ELF-1 (cell line): ENCODE measurements at regions not wholly inside any gene's neighbourhood (a gene's known extent, or its start where the extent isn't known, plus 50 kb on each side); places are given as distances from the start of the nearest gene placed in this dataset.

Source experiments
- DNase-seq: peaks from one replicate; pipeline ENCODE4 v3.0.0-alpha.2; 2016; ENCODE audit warnings: low read depth, low spot score

DNA sequence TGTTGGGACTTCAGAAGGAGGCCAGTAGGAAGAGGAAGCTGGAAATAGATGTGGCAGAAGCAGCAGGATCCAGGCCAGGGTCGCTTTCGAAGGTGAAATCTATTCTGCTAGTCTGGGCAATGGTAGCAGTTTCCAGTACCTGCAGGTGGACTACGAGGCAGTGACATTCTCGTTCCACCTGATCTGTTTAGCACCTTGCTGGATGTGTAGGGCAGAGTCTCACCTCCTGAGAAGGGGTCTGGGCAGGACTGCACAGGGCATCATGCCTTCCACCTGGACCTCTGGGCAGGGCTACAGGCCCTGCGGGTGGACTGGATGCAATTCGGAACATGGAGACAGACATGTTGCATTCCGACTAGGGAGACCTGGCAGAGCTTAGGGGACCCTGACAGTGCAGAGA is 254.8 kb upstream of the ZNF32 start:
- no peak for DNase-seq

DNA sequence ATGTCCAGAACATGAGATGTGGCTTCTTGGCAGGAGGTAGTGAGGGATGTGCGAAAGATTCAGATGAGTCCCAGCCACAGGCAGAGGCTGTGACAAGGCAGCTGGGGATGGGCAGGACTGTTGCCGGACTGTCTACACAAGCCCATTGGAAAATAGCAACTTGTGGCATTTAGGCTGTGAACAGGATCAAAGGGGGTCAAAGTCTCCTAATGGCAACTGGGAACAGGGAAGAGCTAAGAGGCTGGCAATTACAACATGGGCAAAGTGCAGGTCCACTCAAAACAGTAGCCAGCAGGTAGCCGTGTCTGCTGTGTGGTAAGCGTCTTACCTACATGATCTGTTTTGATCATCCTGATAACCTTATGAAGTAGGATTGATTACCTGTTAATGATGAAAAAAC is 254.2 kb upstream of the ZNF32 start:
- no peak for DNase-seq

- no peak for DNase-seq
Observed at GRCh38 chr10:43901744-43902504, 253.2 kb upstream of the ZNF32 start.

GRCh38 chr10:43901302-43901701 is 252.6 kb upstream of the ZNF32 start:
- DNase-seq = no peak

DNA sequence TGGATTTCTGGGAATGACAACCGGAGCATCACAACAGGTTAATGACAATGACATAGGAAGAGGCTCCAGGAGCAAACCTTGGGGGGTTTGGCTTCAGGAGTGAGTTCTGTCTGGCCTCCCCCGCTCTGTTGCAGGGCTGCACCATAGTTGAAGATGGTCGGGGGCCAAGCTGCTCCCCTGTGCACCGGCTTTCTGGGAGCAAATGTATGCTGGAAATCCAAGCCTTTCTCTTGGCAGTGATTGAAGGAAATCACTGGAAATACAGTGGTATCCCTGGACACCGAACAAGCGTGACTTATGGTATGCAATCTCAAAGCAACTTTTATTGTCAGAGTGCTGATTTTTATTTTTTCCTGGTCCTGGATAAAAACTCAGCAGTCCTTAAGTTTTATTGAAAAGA is 251.9 kb upstream of the ZNF32 start:
- DNase-seq = no peak

- DNase-seq = no peak
Observed at GRCh38 chr10:43899224-43899959, 250.7 kb upstream of the ZNF32 start.

- no peak for DNase-seq
Observed at GRCh38 chr10:43898592-43898991, 249.9 kb upstream of the ZNF32 start.

DNA sequence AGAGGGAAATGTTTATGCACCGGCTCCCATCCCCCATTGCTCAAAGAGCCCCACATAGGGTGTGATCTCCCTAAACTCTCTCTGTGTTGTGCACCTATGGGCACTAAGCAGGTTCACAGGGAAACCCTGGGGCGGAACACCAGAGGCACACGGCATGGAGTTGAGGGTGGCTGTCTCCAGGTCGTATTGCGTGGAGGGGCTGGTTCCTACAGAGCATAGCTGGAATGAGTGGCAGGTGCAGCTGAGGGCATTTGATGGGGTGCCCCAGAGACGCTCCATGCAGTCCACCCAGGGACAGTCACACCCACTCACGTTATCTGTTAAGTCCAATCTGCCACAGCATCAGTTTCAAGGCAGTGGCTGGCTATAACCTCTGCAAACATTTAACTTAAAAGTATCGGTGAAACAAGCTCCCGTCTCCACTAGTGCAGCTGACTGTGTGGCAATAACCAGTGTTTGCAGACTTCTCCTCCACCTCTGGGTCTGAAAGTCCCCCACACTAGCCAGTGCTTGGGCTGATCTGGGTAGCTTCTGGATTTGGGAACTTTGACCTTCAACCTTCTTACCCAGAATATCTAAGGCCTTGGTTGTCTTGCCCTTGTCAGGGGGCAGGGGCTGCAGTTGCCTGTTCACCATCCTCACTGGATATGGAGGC is 249.2 kb upstream of the ZNF32 start:
- DNase-seq = no peak

DNA sequence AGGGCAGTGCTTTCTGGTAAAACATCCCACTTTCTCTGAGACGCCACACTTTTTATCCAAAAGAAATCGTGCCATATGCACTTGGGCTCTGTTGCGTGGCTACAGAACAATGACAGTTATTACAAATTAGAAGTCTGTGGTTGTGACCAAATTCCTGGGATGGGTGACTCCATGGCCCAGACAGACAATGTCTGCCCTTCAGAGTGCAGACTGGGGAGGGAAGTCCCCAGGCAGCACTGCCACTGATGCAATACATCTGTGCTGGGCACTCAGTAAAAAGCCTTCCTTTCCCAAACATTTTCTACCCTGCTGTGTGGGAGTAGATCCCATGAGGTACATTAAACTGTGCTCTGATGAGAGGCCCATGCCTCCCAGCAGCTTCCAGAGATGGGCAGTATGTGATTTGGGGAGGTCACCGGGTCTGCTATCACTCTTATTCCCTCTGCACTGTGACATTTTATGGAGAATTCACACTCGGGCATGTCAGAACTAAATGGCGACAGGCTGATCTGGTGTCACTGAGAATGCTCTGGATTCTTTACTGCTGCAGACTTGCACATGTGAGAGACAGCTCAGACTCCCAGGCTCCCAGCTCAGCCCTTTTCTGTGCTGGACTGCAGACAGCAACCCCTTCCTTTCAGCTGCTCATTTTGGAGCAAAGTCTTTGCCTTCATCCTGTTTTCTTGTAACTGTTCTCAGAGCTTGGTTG is 243.5 kb upstream of the ZNF32 start:
- DNase-seq = no peak

GRCh38 chr10:43891241-43891640 is 242.6 kb upstream of the ZNF32 start:
- DNase-seq = no peak

DNA sequence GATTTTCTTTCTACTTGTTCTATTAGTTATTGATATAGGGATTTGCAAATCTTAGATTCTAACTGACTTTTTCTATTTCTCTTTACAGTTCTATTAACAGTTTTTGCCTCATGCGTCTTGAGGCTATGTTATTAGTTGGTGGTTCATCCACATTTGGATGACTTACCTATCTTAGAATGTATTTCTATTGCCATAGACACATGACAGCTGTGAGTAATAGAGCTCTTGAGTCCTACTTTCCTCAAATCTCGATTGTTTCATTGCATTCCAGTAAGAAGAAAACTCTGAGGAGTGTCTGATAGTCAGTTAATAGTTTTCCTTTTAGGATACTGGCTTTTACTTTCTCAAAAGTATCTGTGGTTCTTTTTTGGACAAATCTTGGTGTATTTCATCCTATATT is 241.4 kb upstream of the ZNF32 start:
- DNase-seq = no peak

- no peak for DNase-seq
Observed at GRCh38 chr10:43888586-43888985, 239.9 kb upstream of the ZNF32 start.

- DNase-seq = no peak
Observed at GRCh38 chr10:43885842-43886241, 237.2 kb upstream of the ZNF32 start.

DNA sequence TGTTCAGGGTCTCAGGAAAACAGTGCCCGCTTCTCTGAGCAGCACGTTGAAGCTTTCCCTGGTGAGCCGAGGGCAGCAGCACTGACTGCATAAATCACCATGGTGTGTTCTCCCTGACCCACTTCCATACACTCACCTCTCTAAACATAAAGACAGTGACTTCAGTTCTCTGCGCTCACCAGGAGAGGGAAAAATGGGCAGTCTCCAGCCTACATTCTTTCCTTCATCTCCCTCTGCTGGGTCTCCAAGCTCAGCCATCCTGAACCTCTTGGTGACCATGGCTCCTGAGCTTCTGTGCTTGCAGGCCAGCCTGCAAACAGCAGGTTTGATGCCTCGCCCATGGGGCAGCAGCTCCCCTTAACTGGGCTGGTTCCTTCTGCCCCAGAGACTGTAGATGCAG is 236.6 kb upstream of the ZNF32 start:
- DNase-seq = no peak

DNA sequence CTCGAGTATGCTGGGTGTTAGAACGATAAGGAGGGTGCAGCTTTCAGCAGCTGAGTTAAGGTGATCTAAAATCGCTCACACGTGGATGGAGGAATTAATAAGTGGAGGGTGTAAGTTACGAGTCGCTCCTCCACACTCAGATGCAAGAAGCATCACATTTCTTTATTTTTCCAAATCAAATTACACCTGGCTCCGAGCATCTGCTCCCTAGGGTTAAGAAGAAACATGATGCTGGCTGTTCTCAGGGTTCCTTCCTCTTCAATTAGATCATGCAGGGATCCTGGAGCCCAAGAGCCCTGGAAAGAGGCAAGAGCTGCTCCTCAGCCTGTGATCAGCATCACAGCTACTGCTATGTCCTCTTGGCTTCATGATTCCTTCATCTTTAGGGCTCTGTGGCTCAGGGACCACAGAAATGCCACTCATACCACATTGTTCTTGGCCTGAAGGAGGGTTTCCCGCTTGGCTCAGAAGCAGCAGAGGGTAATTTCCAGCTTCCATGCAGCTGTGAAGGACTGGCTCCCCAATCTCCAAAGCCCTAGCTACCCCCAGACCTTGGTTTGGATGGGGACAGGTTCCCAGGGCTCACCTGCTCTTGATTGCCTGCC is 235.9 kb upstream of the ZNF32 start:
- no peak for DNase-seq

- no peak for DNase-seq
Observed at GRCh38 chr10:43882711-43883110, 234.0 kb upstream of the ZNF32 start.

DNA sequence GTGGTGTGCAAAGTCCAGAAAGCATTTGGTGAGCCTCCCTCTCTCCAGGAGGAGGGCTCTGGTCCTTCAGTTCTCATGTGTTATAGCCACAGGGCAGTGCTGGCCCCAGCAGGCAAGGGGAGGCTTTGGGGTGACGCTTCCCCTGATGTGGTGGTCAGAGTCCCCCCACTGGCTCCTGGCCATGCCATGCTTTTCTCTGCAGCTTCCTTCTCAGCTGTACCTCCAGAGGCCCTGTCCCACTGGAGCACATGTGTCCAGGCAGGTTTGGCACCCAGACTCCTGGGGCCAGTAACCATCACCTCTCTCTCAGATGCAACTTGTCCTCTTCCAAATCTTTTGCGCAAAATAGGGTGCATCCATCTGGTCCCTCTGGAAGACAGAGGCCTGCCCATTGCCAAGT is 233.0 kb upstream of the ZNF32 start:
- DNase-seq = no peak

- no peak for DNase-seq
Observed at GRCh38 chr10:43880160-43880559, 231.5 kb upstream of the ZNF32 start.

GRCh38 chr10:43879742-43880141 is 231.1 kb upstream of the ZNF32 start:
- DNase-seq = no peak

GRCh38 chr10:43879162-43879561 is 230.5 kb upstream of the ZNF32 start:
- DNase-seq = no peak

- no peak for DNase-seq
Observed at GRCh38 chr10:43878386-43878785, 229.7 kb upstream of the ZNF32 start.

DNA sequence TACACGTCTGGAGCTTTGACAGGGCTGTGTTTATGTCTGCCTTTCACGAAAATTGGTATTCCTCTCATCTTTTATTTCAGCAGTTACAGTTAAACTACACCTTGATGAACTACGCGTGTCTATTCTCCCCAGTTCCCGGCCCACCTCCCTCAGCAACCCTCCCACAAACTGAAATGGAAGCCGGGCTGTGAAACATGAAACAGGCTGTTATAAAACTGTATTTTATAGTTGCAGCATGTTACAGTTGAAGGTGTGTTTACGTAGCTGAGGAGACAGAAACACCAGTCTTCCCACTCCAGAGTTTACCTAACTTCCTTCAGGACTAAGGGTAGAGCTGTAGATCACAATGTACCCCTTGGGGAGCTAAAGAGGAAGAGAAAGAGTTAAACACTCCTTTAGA is 228.3 kb upstream of the ZNF32 start:
- no peak for DNase-seq
